B cell (primary cell): ENCODE measurements at regions not wholly inside any gene's neighbourhood (a gene's known extent, or its start where the extent isn't known, plus 50 kb on each side); places are given as distances from the start of the nearest gene placed in this dataset.
"Not testable (repeated sequence)": the region's sequence is repeated elsewhere in the genome, so short reads cannot be mapped to it uniquely, and the experiment has no call there.

Experiments used
- EZH2 ChIP-seq: IDR thresholded peaks from 2 replicates; pipeline ENCODE4 v1.6.1; 2012; ENCODE audit warnings: borderline replicate concordance, low read depth, mild to moderate bottlenecking, moderate library complexity, low read length; ENCODE audit not compliant: insufficient read depth, poor library complexity, severe bottlenecking
- TF ChIP-seq, protein P1 (sequence below): fragments of 200-600 bp; IDR thresholded peaks from one replicate; pipeline ENCODE4 v1.8.0; 2022; ENCODE audit warnings: antibody characterized with exemption, mild to moderate bottlenecking

DNA sequence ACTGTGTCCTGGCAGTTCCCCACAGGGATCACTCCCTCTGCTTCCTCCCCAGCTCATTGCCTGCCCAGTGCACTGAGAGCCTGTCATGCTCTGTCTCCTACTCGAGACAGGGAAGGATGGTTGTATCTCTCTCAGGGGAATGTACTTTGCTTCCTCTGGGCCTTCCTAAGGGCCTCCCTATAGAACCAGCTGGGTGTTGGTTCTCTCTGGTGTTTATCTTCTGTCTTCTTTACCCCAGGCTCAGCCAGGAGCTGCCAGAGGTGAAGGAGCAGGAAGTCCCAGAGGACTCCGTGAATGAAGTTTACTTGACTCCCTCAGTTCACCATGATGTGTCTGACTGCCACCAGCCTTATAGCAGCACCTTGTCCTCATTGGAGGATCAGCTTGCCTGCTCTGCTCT is 330.3 kb upstream of the COX7C start:
- TF ChIP-seq, protein P1, sequence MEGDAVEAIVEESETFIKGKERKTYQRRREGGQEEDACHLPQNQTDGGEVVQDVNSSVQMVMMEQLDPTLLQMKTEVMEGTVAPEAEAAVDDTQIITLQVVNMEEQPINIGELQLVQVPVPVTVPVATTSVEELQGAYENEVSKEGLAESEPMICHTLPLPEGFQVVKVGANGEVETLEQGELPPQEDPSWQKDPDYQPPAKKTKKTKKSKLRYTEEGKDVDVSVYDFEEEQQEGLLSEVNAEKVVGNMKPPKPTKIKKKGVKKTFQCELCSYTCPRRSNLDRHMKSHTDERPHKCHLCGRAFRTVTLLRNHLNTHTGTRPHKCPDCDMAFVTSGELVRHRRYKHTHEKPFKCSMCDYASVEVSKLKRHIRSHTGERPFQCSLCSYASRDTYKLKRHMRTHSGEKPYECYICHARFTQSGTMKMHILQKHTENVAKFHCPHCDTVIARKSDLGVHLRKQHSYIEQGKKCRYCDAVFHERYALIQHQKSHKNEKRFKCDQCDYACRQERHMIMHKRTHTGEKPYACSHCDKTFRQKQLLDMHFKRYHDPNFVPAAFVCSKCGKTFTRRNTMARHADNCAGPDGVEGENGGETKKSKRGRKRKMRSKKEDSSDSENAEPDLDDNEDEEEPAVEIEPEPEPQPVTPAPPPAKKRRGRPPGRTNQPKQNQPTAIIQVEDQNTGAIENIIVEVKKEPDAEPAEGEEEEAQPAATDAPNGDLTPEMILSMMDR = not testable (repeated sequence)
- not testable (repeated sequence) for TF ChIP-seq EZH2
